Dedifferentiated amniotic fluid mesenchymal stem cell (primary cell): ENCODE measurements at regions not wholly inside any gene's neighbourhood (a gene's known extent, or its start where the extent isn't known, plus 50 kb on each side); places are given as distances from the start of the nearest gene placed in this dataset.

Experiments
- DNase-seq: peaks from one replicate; pipeline ENCODE4 v3.0.0-alpha.2; 2016; ENCODE audit errors: extremely low spot score

DNA sequence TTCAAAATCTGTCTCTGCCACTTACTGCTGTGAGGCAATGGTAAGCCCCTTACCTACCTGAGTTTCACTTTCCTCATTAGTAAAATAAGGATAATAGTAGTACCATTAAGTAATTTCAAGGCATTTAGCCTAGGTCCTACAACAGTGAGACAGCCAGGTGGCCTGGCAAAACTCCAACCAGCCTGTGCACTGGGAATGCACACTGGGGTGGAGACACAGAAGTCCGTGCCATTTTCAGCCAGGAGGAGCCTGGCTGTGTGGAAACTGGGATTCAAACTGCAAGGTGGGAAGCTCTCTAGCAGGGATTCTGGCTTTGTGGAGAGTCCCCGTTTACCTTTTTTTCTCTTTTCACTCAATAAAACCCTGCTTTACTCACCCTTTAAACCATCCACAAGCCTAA, 630.4 kb downstream of the PRELID2 start:
- no peak for DNase-seq

GRCh38 chr5:145203193-145203592, 631.9 kb downstream of the PRELID2 start:
- no peak for DNase-seq

- DNase-seq: peak; percentile 46
Observed at GRCh38 chr5:145198525-145199260, 636.4 kb downstream of the PRELID2 start.

GRCh38 chr5:145189746-145190145, 645.4 kb downstream of the PRELID2 start:
- DNase-seq: no peak

DNA sequence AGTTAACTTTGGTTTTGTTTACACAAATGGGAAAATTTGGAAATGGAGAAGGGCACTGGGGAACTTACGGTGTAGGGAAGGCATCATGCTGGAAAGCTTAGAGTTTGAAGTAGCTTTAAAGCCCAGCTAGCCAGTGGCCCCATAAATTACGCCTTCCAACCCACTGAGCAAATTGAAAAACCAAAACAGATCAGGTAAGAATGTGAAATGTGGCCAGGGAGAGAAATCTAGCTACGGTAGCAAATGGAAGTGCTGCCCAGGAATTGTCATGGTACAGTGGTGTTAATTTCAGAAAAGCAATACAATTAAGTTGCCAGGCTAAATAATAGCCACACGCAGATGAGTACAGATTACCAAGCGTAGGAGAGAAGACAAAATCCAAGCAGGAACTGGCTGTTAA, 654.8 kb downstream of the PRELID2 start:
- no peak for DNase-seq

GRCh38 chr5:145178641-145179523, 656.3 kb downstream of the PRELID2 start:
- no peak for DNase-seq

- DNase-seq: no peak
Observed at GRCh38 chr5:145176041-145176440, 659.1 kb downstream of the PRELID2 start.

GRCh38 chr5:145166110-145166509, 669.0 kb downstream of the PRELID2 start:
- DNase-seq: no peak

GRCh38 chr5:145163876-145164275, 671.3 kb downstream of the PRELID2 start:
- no peak for DNase-seq

DNA sequence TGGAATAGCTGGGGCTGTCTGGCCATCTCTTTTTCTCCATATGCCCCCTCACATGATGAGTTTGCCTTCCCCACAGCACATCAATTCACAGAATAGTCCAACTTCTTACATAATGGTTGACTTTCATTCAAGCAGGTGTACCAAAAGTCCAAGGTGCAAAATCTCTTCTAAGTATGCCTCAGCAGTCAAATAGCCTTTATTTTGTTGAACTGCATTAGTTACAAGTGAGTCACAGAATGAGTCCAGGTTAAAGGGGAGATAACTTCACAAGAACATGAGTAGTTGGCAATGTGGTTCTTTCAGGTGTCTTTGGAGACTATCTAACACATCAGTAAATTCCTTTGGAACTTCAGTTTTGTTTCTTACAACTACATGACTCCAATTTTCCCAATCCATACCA, 672.5 kb downstream of the PRELID2 start:
- no peak for DNase-seq

GRCh38 chr5:145161391-145161790, 673.8 kb downstream of the PRELID2 start:
- no peak for DNase-seq

DNA sequence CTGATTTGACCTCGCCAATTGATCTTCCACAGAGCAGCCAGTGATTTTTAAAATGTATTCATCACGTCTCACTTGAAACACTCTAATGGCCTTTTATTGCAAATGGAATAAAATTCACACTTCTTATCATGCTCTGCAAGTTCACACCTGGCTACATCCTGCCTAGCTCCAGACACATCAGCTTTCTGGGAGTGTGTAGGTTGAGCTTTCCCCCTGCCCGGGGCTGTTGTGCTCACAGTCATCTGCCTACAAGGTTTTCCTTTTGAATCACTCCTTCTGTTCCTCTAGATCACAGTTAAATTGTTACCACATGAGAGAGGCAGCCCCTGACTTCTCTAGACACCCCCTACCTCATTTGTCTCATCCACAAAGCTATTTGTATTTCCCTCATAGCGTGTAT, 674.5 kb downstream of the PRELID2 start:
- DNase-seq: no peak

DNA sequence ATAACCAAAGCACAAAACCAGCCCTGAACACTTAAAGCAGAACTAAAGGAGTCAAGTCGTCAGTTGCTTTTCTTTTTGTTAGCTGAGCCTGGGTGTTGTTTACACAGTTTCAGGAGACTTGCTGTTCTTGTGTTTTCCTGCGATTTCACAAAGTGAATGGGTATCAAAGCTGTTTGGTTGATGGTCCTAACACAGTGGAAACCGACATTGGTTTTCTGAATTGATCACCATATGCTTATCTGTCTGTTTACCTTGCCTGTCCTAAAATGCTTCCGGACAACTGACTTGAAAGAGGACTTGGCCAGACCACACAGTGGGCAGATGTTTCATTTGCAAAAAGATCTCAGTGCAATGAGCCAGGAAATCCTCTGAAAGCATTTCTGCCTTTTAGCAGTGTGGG, 676.4 kb downstream of the PRELID2 start:
- DNase-seq: no peak

DNA sequence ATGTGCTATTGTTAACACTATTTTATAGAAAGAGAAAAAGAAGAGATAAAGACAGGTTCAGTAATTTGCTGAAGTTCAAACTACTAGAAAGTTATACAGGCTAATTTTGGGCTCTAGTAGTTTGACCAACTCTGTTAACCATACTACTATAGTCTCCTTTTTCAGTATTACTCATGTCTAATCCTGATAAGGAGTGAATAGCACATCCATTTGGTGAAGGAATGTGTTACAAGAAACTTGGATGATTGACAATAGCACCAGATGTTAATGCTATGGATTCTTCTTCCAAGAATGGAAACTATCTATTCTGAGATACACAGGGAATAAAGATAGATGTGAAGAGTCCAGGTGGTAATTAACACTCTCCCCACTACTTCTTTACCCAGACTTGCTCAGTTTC, 677.3 kb downstream of the PRELID2 start:
- DNase-seq: no peak

GRCh38 chr5:145141534-145141933, 693.6 kb downstream of the PRELID2 start:
- no peak for DNase-seq

DNA sequence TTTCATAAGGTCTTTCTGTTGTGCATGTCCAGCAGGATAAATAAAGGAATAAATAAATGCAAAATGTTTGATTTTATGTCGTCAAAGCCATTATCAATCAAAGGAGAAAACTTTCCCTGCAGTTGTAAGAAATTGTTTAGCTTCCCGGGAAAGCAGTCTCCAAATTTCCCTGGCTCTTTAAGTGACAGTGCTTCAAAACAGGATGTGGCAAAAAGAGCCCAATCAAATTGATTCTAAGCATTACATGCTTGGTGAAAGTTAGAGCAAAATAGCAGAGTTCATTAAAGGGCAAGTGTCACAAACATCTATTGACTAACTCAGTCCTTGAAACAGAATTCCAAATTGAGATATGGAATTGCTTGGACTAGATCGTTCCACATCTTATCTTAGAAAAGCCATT, 704.1 kb downstream of the PRELID2 start:
- DNase-seq: no peak

GRCh38 chr5:145129797-145130196, 705.3 kb downstream of the PRELID2 start:
- DNase-seq: no peak

- no peak for DNase-seq
Observed at GRCh38 chr5:145124806-145125205, 710.3 kb downstream of the PRELID2 start.

DNA sequence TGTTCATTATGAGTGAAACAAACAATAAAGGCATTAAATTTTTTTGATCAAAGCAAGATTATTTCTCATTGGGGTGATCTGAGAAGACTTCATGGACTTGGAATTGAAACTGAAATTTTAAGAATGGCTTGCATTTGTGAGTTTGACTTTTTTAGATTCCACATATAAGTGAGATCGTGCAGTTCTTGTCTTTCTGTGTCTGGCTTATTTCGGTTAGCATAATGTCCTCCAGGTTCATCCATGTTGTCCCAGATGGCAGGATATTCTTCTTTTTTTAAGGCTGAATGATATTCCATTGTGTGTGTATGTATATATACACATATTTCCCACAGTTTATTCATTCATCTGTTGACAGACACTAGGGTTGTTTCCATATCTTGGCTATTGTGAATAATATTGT, 716.5 kb downstream of the PRELID2 start:
- no peak for DNase-seq

DNA sequence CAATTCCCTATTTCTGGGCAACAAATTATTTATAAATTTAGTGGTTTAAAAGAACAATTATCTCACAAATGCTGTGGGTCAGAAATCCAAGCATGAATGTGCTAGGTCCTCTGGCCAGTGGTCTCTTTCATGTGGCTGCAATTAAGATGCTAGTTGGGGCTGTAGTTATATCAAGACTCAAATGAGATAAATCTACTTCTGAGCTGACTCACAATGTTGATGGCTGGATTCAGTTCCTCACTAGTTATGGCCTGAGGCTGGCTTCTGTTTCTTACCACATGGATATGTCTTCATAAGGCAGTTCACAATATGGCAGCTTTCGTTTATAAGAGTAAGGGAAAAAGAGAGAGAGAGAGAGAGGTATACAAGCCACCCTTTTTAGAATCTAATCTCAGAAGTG, 717.0 kb downstream of the PRELID2 start:
- DNase-seq: no peak

GRCh38 chr5:145117285-145117684, 717.9 kb downstream of the PRELID2 start:
- DNase-seq: no peak

DNA sequence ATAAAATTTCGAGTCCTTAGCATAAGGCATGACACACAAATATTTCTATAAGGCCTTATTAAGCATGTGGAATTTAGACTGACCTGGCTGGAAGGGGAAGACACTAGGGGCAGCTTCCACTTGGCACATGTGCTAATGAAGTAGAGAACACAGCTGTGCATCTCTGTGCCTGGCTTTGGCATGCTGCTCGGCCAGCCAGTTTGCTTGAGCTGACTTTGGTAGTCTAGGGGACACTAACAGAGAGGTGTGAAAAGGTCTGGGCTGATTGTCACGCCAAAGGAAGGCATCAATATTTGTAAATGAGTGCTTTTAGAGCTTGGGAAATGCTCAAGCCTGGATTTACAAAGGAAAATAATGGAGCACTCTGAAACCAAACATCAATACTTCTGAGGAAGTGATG, 723.7 kb downstream of the PRELID2 start:
- no peak for DNase-seq

DNA sequence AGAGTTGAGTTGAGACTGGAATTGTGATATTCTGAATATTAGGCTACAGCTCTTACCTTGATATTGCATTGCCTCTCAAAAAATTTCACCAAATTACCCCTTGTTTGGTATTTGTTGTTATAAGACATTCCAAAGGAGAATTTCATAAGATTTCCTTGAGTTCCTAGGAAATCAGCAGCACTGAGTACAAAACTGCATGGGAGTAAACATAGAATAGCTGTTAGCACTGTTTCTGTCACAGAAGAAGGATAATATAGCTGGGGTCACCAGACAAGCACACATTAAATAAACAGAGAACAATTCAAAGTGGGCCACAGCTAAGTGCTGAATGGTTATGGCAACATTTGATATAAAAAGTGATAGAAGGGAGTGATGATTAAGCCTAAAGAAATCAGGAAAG, 724.3 kb downstream of the PRELID2 start:
- peak; percentile 78 for DNase-seq
